Naive thymus-derived CD4-positive, alpha-beta T cell (primary cell): ENCODE measurements at regions not wholly inside any gene's neighbourhood (a gene's known extent, or its start where the extent isn't known, plus 50 kb on each side); places are given as distances from the start of the nearest gene placed in this dataset.

Experiments used
- ATAC-seq: fragments of 150-1000 bp; cut with Tn5 transposase; 2 replicates; pipeline ENCODE4 v1.10.0; 2021; ENCODE audit warnings: mild to moderate bottlenecking, moderate library complexity
- CTCF ChIA-PET: fragments of 350-600 bp; sonication (Branson Sonifier 250); formaldehyde crosslinking; loops from one replicate; lab custom pipeline; 2021; ENCODE audit warnings: antibody characterized with exemption; lab: Charles Lee
- POLR2A ChIA-PET: fragments of 350-600 bp; sonication (Branson Sonifier 250); formaldehyde crosslinking; loops from one replicate; lab custom pipeline; 2021; ENCODE audit warnings: antibody characterized with exemption, inconsistent platforms; lab: Charles Lee
- DNase-seq, 9 donors: peaks; one replicate each; pipeline versions ENCODE4 v3.0.0 to v3.0.0-alpha.2; 2020 to 2022; ENCODE audit warnings: mixed read lengths in 1 of 9
- H3K27ac ChIP-seq: one replicate; pipeline ENCODE4 v1.7.0; 2013; ENCODE audit warnings: mild to moderate bottlenecking, low read depth, low read length, moderate library complexity
- H3K27me3 ChIP-seq, 2 donors: one replicate each; pipeline ENCODE4 v1.7.0; 2013; ENCODE audit warnings: low read length in 2 of 2, mild to moderate bottlenecking in 2 of 2, moderate library complexity in 2 of 2; ENCODE audit not compliant: control insufficient read depth in 2 of 2, insufficient read depth in 2 of 2
- H3K36me3 ChIP-seq, 3 experiments: 1 replicate in 2 of 3; 2 replicates in 1 of 3; pipeline ENCODE4 v1.7.0; 2013; ENCODE audit warnings: low read length in 3 of 3, mild to moderate bottlenecking in 3 of 3, moderate library complexity in 1 of 3; ENCODE audit not compliant: insufficient read depth in 3 of 3, control insufficient read depth in 2 of 3
- H3K4me1 ChIP-seq, 2 donors: one replicate each; pipeline ENCODE4 v1.7.0; 2013; ENCODE audit warnings: low read length in 2 of 2, mild to moderate bottlenecking in 2 of 2, moderate library complexity in 1 of 2; ENCODE audit not compliant: control insufficient read depth in 2 of 2, insufficient read depth in 2 of 2
- H3K4me3 ChIP-seq: 2 replicates; pipeline ENCODE4 v1.7.0; 2013; ENCODE audit warnings: mild to moderate bottlenecking, low read length
- H3K9me3 ChIP-seq, 3 experiments: 1 replicate in 2 of 3; 2 replicates in 1 of 3; pipeline ENCODE4 v1.7.0; 2013; ENCODE audit warnings: low read length in 3 of 3; ENCODE audit not compliant: control insufficient read depth in 2 of 3
- H3K27ac Mint-ChIP-seq, 9 donors: one replicate each; pipeline ENCODE4 v1.8.0; 2020 to 2022; ENCODE audit warnings: mixed read lengths in 9 of 9, mild to moderate bottlenecking in 8 of 9, moderate library complexity in 5 of 9, inconsistent platforms in 2 of 9
- H3K27me3 Mint-ChIP-seq, 5 donors: one replicate each; pipeline ENCODE4 v1.8.0; 2021 to 2022; ENCODE audit warnings: mixed read lengths in 5 of 5, mild to moderate bottlenecking in 1 of 5
- H3K36me3 Mint-ChIP-seq, 5 donors: one replicate each; pipeline ENCODE4 v1.8.0; 2020 to 2022; ENCODE audit warnings: mixed read lengths in 5 of 5, mild to moderate bottlenecking in 3 of 5, inconsistent platforms in 1 of 5
- H3K4me1 Mint-ChIP-seq, 7 donors: one replicate each; pipeline ENCODE4 v1.8.0; 2020 to 2022; ENCODE audit warnings: mixed read lengths in 7 of 7, mild to moderate bottlenecking in 3 of 7, inconsistent platforms in 1 of 7
- H3K4me3 Mint-ChIP-seq, 10 donors: one replicate each; pipeline ENCODE4 v1.8.0; 2020 to 2022; ENCODE audit warnings: mild to moderate bottlenecking in 10 of 10, mixed read lengths in 10 of 10, moderate library complexity in 6 of 10, inconsistent platforms in 2 of 10
- H3K9me3 Mint-ChIP-seq, 11 donors: one replicate each; pipeline ENCODE4 v1.8.0; 2020 to 2022; ENCODE audit warnings: mixed read lengths in 11 of 11, mild to moderate bottlenecking in 4 of 11, inconsistent platforms in 1 of 11, moderate library complexity in 1 of 11
- intact Hi-C, 2 donors: fragments of 100-400 bp; cut with micrococcal nuclease; formaldehyde crosslinking; loops; one replicate each; pipeline ENCODE4 v1.15.1; 2023

- ATAC-seq (peak; percentile 29), DNase-seq (peak in 7 of 9 donors; percentile 10 to 45 (median 24))
Observed at GRCh38 chr11:81874635-81875034, 859.0 kb downstream of the FAM181B start.

DNA sequence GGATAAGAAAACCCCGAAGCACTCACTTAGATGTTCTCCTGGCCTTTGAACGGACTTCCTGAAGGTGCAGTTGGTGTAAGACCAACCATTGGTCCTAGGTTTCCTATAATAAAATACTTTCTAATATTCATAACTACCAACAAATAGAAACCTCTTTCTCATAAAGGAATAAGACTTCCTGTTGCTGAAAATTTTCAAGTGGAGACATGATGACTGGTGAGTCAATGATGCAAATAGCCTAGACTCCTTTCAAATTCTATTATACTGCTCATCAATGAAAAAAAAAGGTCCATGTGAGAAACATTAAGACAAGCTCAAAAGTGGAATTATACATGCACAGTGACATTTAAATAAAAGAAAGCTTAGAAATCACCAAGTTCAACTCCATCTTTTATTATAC lies 862.8 kb downstream of the FAM181B start:
- H3K4me1 Mint-ChIP-seq = peaks cover 46 to 78% (median 68%) of the 10 kb centered on the region in 7 donors
- peak overlapping the region in 7 of 9 donors; percentile 9 to 96 (median 93) for H3K27ac Mint-ChIP-seq
- Histone ChIP-seq H3K27me3 (no peaks in the 10 kb centered on the region), H3K27ac (peak overlapping the region; percentile 56), H3K9me3 (no peaks in the 10 kb centered on the region), H3K4me3 (peak overlapping the region; percentile 48), H3K4me1 (peaks cover 27 to 44% of the 10 kb centered on the region in 2 donors), H3K36me3 (no peaks in the 10 kb centered on the region)
- peaks cover 0 to 15% (median 0%) of the 10 kb centered on the region in 5 donors for H3K36me3 Mint-ChIP-seq
- H3K27me3 Mint-ChIP-seq = peaks cover 0 to 32% (median 0%) of the 10 kb centered on the region in 5 donors
- CTCF ChIA-PET = no interaction called here
- ATAC-seq (no peak), DNase-seq (no peak)
- H3K9me3 Mint-ChIP-seq = peaks cover 0 to 5% (median 0%) of the 10 kb centered on the region in 11 donors
- peak overlapping the region in 8 of 10 donors; percentile 66 to 94 (median 79) for H3K4me3 Mint-ChIP-seq
- POLR2A ChIA-PET = no interaction called here
- intact Hi-C loops = loop anchor here (5.0 to 10.0 kb wide), 5 partner anchors 41 to 1414 kb away; partner anchors contain the start of gene CCDC90B (in 1 of the 2)

More at GRCh38 chr11:81874635-81875034, 859.0 kb downstream of the FAM181B start:
- intact Hi-C loops = loop anchor here (5.0 to 10.0 kb wide), 6 partner anchors 38 to 1410 kb away; partner anchors contain the start of gene CCDC90B (in 1 of the 2)
- POLR2A ChIA-PET = no interaction called here
- no peak overlapping the region for H3K4me3 ChIP-seq
- peaks cover 17 to 32% of the 10 kb centered on the region in 2 donors for H3K4me1 ChIP-seq
- no peak overlapping the region for H3K27ac ChIP-seq
- Mint-ChIP-seq H3K27ac (peak overlapping the region in 6 of 9 donors; percentile 13 to 80 (median 23)), H3K4me3 (peak overlapping the region; percentile 29 to 76 (median 50)), H3K9me3 (no peaks in the 10 kb centered on the region), H3K36me3 (peaks cover 0 to 11% (median 0%) of the 10 kb centered on the region in 5 donors), H3K4me1 (peaks cover 27 to 53% (median 47%) of the 10 kb centered on the region in 7 donors), H3K27me3 (peaks cover 0 to 35% (median 0%) of the 10 kb centered on the region in 5 donors)
- H3K9me3 ChIP-seq = no peaks in the 10 kb centered on the region
- no peaks in the 10 kb centered on the region for H3K27me3 ChIP-seq
- no peaks in the 10 kb centered on the region for H3K36me3 ChIP-seq
- CTCF ChIA-PET = interaction anchor here (1.4 kb wide), 1 partner anchor 34 kb away, joined by 3 read pairs; no protein-coding TSS in a partner anchor

DNA sequence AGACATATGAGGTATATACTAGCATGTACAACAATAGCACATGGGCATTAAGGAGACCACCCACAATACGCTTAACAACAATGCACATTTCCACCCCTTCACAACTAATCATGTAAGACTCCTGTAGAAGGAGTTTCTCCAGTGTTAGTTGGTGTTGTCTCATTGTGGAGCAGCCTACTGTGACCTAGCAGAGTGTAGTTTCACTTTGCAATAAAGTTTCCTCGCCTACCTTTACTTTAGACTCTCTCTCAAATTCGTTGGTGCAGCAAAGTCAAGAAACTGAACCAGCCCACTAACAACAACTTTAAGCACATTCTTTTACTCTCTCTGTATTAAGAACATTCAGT lies 863.6 kb downstream of the FAM181B start:
- Histone ChIP-seq H3K4me3 (peak overlapping the region; percentile 48), H3K4me1 (peaks cover 27 to 37% of the 10 kb centered on the region in 2 donors), H3K36me3 (no peaks in the 10 kb centered on the region), H3K27ac (peak overlapping the region; percentile 56), H3K9me3 (no peaks in the 10 kb centered on the region), H3K27me3 (no peaks in the 10 kb centered on the region)
- Mint-ChIP-seq H3K4me1 (peaks cover 39 to 71% (median 62%) of the 10 kb centered on the region in 7 donors), H3K36me3 (peaks cover 0 to 10% (median 0%) of the 10 kb centered on the region in 5 donors), H3K4me3 (peak overlapping the region; percentile 66 to 94 (median 78)), H3K27me3 (peaks cover 0 to 27% (median 0%) of the 10 kb centered on the region in 5 donors), H3K9me3 (peaks cover 0 to 5% (median 0%) of the 10 kb centered on the region in 11 donors), H3K27ac (peak overlapping the region; percentile 9 to 96 (median 92))
- ATAC-seq (peak; percentile 78), DNase-seq (no peak)
- CTCF ChIA-PET = interaction anchor here (0.5 kb wide), 1 partner anchor 22 kb away, joined by 3 read pairs; no protein-coding TSS in a partner anchor
- POLR2A ChIA-PET = no interaction called here
- intact Hi-C loops = loop anchor here (5.0 to 10.0 kb wide), 5 partner anchors 42 to 1415 kb away; partner anchors contain the start of gene CCDC90B (in 1 of the 2)

GRCh38 chr11:81869351-81870065 lies 864.2 kb downstream of the FAM181B start:
- Histone ChIP-seq H3K36me3 (no peaks in the 10 kb centered on the region), H3K4me1 (peaks cover 27 to 32% of the 10 kb centered on the region in 2 donors), H3K4me3 (peak overlapping the region; percentile 48), H3K9me3 (no peaks in the 10 kb centered on the region), H3K27me3 (no peaks in the 10 kb centered on the region), H3K27ac (peak overlapping the region; percentile 1)
- POLR2A ChIA-PET = no interaction called here
- Mint-ChIP-seq H3K36me3 (peaks cover 0 to 8% (median 0%) of the 10 kb centered on the region in 5 donors), H3K4me1 (peaks cover 35 to 70% (median 57%) of the 10 kb centered on the region in 7 donors), H3K9me3 (peaks cover 0 to 5% (median 0%) of the 10 kb centered on the region in 11 donors), H3K27ac (peak overlapping the region; percentile 9 to 96 (median 92)), H3K27me3 (peaks cover 0 to 24% (median 0%) of the 10 kb centered on the region in 5 donors), H3K4me3 (peak overlapping the region; percentile 66 to 94 (median 78))
- CTCF ChIA-PET = interaction anchor here (0.7 kb wide), 1 partner anchor 153 kb away, joined by 4 read pairs; no protein-coding TSS in a partner anchor
- peak; percentile 94 for ATAC-seq
- DNase-seq = peak in 8 of 9 donors; percentile 84 to 94 (median 92)
- intact Hi-C loops = loop anchor here (1.0 to 10.0 kb wide), 13 partner anchors 12 to 1417 kb away; partner anchors contain the start of genes CCDC90B (in 2 of the 2) and DDIAS (in 1 of the 2)

DNA sequence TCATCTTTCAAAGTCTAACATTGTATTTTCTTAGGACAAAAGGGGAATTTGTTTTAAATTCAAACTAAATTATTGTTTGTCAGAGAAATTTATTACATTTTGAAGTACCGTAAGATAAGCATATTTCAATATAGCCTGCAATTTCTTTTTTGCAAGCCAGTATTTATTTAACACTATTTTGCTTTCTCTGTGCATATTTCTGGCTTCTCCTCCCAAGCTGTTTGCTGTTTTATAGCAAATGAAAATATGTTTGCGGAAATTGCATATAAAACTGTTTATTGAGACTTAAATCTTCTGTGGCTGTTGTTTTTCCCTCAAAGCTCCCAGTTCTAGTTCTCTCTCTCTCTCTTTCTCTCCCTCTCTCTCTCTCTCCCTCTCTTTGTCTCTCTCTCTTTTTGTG lies 866.8 kb downstream of the FAM181B start:
- Mint-ChIP-seq H3K27ac (no peak overlapping the region), H3K4me1 (peaks cover 32 to 60% (median 52%) of the 10 kb centered on the region in 7 donors)

DNA sequence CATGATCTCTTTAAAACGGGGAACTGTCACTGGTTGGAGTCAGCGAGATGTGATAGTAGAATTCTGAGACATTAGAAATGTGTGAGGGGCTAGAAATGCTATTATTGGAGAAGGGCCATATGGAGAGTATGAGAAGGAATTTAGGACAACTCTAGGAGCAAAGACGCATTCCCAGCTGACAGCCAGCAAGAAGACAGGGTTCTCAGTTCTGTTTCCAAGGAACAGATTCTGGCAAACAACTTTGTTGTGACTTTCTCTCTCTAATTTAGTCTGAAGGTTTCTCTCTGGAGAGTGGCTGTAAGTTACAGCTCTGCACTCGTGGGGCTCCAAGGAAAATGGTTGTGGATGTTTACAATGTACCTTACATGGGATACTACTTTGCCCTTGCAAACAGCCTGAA lies 876.3 kb downstream of the FAM181B start:
- ATAC-seq = no peak
- Histone ChIP-seq H3K27ac (no peak overlapping the region), H3K36me3 (no peaks in the 10 kb centered on the region), H3K4me1 (no peaks in the 10 kb centered on the region), H3K9me3 (no peaks in the 10 kb centered on the region), H3K27me3 (no peaks in the 10 kb centered on the region), H3K4me3 (no peak overlapping the region)
- Mint-ChIP-seq H3K36me3 (peaks cover 0 to 3% (median 0%) of the 10 kb centered on the region in 5 donors), H3K27ac (no peak overlapping the region), H3K9me3 (peaks cover 0 to 2% (median 0%) of the 10 kb centered on the region in 11 donors), H3K27me3 (peaks cover 0 to 12% (median 0%) of the 10 kb centered on the region in 5 donors), H3K4me3 (no peak overlapping the region), H3K4me1 (peaks cover 0 to 10% (median 3%) of the 10 kb centered on the region in 7 donors)
- no peak for DNase-seq
- POLR2A ChIA-PET = no interaction called here
- CTCF ChIA-PET = no interaction called here
- intact Hi-C loops = loop anchor here in 1 of 2 donors (1.0 kb wide), 1 partner anchor 12 kb away; no protein-coding TSS in a partner anchor

More for the DNA sequence above, 866.8 kb downstream of the FAM181B start:
- ChIA-PET POLR2A (no interaction called here), CTCF (no interaction called here)
- no peaks in the 10 kb centered on the region for H3K27me3 ChIP-seq
- peaks cover 0 to 8% (median 0%) of the 10 kb centered on the region in 5 donors for H3K36me3 Mint-ChIP-seq
- no peaks in the 10 kb centered on the region for H3K36me3 ChIP-seq
- H3K9me3 ChIP-seq = no peaks in the 10 kb centered on the region
- intact Hi-C loops = loop anchor here in 1 of 2 donors (5.0 kb wide), 2 partner anchors 45 to 370 kb away; no protein-coding TSS in a partner anchor
- H3K4me1 ChIP-seq = peaks cover 27% of the 10 kb centered on the region in 2 donors
- H3K4me3 Mint-ChIP-seq = no peak overlapping the region
- no peak overlapping the region for H3K4me3 ChIP-seq
- H3K27me3 Mint-ChIP-seq = peaks cover 0 to 17% (median 0%) of the 10 kb centered on the region in 5 donors
- DNase-seq (no peak), ATAC-seq (no peak)
- H3K27ac ChIP-seq = no peak overlapping the region
- peaks cover 0 to 5% (median 0%) of the 10 kb centered on the region in 11 donors for H3K9me3 Mint-ChIP-seq
